Tibial nerve (tissue), 4 donors: ENCODE measurements at regions not wholly inside any gene's neighbourhood (a gene's known extent, or its start where the extent isn't known, plus 50 kb on each side); places are given as distances from the start of the nearest gene placed in this dataset.

Experiments
- DNase-seq, 2 donors: peaks; one replicate each; pipeline ENCODE4 v3.0.0-alpha.2; 2019; ENCODE audit warnings: low spot score in 2 of 2
- H3K27ac ChIP-seq, 4 donors: fragments of 200-600 bp; sonication (generic) in 3 of 4; one replicate each; pipeline ENCODE4 v1.5.1; 2017 to 2019; ENCODE audit warnings: mild to moderate bottlenecking in 1 of 4
- H3K27me3 ChIP-seq, 2 donors: fragments of 200-600 bp; sonication (generic) in 1 of 2; one replicate each; pipeline versions ENCODE4 v1.5.1 to v1.6.0; 2017 to 2019
- H3K36me3 ChIP-seq, 3 donors: fragments of 200-600 bp; sonication (generic); one replicate each; pipeline ENCODE4 v1.5.1; 2018 to 2019
- H3K4me1 ChIP-seq, 4 donors: fragments of 200-600 bp; sonication (generic) in 3 of 4; one replicate each; pipeline ENCODE4 v1.5.1; 2017 to 2019
- H3K4me3 ChIP-seq, 4 donors: fragments of 200-600 bp; sonication (generic) in 3 of 4; one replicate each; pipeline ENCODE4 v1.5.1; 2017 to 2019; ENCODE audit warnings: mild to moderate bottlenecking in 1 of 4, moderate library complexity in 1 of 4
- H3K9me3 ChIP-seq, 4 donors: fragments of 200-600 bp; sonication (generic) in 3 of 4; one replicate each; pipeline ENCODE4 v1.5.1; 2017 to 2019
- EP300 ChIP-seq, 2 donors: sonication (generic); formaldehyde crosslinking; IDR thresholded peaks; one replicate each; pipeline ENCODE4 v1.6.1; 2017; ENCODE audit warnings: antibody characterized with exemption in 2 of 2, mild to moderate bottlenecking in 1 of 2
- POLR2A ChIP-seq, 2 donors: fragments of 450-650 bp; IDR thresholded peaks; one replicate each; pipeline ENCODE4 v1.6.1; 2017; ENCODE audit warnings: antibody characterized with exemption in 2 of 2, mild to moderate bottlenecking in 2 of 2, moderate library complexity in 2 of 2
- WGBS, 2 donors: methylation state at CpG; one replicate each; pipeline ENCODE4 v1.1.5; 2018; 5-methylcytosine and 5-hydroxymethylcytosine counted together
- TF ChIP-seq, protein P1 (sequence below), 5 experiments: fragments of 200-600 bp in 3 of 5; fragments of 450-650 bp in 2 of 5; sonication (generic) in 3 of 5; IDR thresholded peaks; one replicate each; pipeline ENCODE4 v1.5.1; 2016 to 2019; ENCODE audit warnings: antibody characterized with exemption in 5 of 5, mild to moderate bottlenecking in 3 of 5, moderate library complexity in 2 of 5

DNA sequence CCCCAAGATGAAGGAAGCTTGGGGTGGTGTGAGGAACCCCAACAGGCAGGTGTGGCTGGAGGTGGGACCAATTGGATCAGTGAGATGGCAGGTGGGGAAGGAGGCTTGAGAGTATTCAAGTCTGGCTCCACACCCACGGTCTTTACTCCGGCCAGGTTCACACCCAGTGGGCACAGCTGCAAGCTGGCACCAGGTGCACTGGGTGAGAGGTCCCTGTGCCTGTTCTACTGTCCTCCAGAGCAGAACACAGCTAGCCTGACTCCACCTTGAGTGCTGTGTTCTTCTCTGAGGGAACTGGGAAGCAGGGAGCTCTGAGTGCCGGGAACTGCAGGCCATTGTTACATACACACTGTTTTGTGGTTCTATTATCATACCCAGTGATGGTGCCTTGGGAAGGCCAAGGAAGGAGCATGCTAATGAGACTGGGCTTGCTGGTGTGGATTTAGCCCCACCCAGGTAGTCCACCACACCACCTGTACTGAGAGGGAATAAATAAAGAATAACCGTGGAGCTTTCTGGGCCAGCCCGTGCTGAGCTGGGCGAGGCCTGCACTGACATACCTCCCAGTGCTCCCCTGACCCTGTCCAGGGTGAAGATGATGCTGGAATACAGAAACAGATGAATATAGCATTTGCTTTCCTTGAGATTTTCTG is 93.4 kb downstream of the ABHD5 start:
- H3K27ac ChIP-seq, result no peak overlapping the region
- no peak for DNase-seq
- H3K4me1 ChIP-seq, result no peaks in the 10 kb centered on the region
- H3K4me3 ChIP-seq, result no peak overlapping the region
- no peaks in the 10 kb centered on the region for H3K9me3 ChIP-seq
- WGBS, 2 donors, result 86 to 93% methylated on average over 6 of the region's 6 CpGs
- TF ChIP-seq, protein P1, sequence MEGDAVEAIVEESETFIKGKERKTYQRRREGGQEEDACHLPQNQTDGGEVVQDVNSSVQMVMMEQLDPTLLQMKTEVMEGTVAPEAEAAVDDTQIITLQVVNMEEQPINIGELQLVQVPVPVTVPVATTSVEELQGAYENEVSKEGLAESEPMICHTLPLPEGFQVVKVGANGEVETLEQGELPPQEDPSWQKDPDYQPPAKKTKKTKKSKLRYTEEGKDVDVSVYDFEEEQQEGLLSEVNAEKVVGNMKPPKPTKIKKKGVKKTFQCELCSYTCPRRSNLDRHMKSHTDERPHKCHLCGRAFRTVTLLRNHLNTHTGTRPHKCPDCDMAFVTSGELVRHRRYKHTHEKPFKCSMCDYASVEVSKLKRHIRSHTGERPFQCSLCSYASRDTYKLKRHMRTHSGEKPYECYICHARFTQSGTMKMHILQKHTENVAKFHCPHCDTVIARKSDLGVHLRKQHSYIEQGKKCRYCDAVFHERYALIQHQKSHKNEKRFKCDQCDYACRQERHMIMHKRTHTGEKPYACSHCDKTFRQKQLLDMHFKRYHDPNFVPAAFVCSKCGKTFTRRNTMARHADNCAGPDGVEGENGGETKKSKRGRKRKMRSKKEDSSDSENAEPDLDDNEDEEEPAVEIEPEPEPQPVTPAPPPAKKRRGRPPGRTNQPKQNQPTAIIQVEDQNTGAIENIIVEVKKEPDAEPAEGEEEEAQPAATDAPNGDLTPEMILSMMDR (IDR thresholded peaks at IDR 0.05), result no peak
- TF ChIP-seq POLR2A (IDR thresholded peaks at IDR 0.05) (no peak), EP300 (IDR thresholded peaks at IDR 0.05) (no peak)
- no peaks in the 10 kb centered on the region for H3K36me3 ChIP-seq
- H3K27me3 ChIP-seq, result no peaks in the 10 kb centered on the region

DNA sequence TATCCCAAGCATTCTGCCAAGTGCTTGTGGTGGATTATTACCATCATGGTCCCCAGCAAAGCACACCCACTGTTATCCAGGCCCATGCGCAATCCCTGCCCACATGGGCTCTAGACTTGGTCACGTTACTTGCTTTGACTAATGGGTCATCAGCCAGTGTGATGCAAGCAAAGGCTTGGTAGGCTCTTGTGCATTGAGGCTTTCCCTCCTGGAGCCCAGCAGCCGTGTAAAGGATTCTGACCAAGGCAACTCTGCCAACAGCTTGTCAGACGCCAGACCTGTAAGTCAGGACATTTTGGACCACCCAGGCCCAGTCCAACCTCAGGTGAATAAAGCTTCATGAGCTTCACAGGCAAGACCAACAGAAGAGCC is 93.9 kb downstream of the ABHD5 start:
- no peaks in the 10 kb centered on the region for H3K4me1 ChIP-seq
- H3K4me3 ChIP-seq, result no peak overlapping the region
- no peaks in the 10 kb centered on the region for H3K27me3 ChIP-seq
- DNase-seq, result no peak
- no peaks in the 10 kb centered on the region for H3K36me3 ChIP-seq
- 76 to 83% methylated on average over 3 of the region's 4 CpGs for WGBS, 2 donors
- no peak overlapping the region for H3K27ac ChIP-seq
- TF ChIP-seq POLR2A (IDR thresholded peaks at IDR 0.05) (no peak), EP300 (IDR thresholded peaks at IDR 0.05) (no peak)
- TF ChIP-seq, protein P1 (IDR thresholded peaks at IDR 0.05), result no peak
- H3K9me3 ChIP-seq, result no peaks in the 10 kb centered on the region

DNA sequence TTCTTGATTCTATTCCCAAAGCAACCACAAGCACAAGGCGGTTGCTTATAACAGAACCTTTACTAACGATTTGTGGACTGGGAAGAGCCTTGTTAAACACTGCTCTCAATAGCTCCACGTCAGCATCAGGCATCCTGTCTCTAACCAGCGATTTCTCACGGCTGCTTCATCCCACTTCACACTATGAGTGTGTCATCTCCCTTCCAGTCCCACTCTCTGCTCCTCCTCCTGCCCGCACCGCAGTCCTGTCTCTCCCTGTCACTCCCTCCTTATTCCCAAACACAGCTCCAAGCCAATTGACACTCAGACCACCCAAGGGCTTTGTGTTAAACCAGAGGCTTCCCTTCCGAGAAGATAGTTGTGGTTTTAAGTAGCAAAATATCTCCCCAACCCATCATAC is 94.8 kb downstream of the ABHD5 start:
- H3K4me1 ChIP-seq, result no peaks in the 10 kb centered on the region
- no peak overlapping the region for H3K27ac ChIP-seq
- no peak for TF ChIP-seq EP300 (IDR thresholded peaks at IDR 0.05)
- TF ChIP-seq, protein P1 (IDR thresholded peaks at IDR 0.05), result no peak
- no peak for TF ChIP-seq POLR2A (IDR thresholded peaks at IDR 0.05)
- WGBS, 2 donors, result 51 to 53% methylated on average over 8 of the region's 8 CpGs
- no peak overlapping the region for H3K4me3 ChIP-seq
- H3K27me3 ChIP-seq, result no peaks in the 10 kb centered on the region
- H3K36me3 ChIP-seq, result no peaks in the 10 kb centered on the region
- no peak for DNase-seq
- H3K9me3 ChIP-seq, result no peaks in the 10 kb centered on the region

DNA sequence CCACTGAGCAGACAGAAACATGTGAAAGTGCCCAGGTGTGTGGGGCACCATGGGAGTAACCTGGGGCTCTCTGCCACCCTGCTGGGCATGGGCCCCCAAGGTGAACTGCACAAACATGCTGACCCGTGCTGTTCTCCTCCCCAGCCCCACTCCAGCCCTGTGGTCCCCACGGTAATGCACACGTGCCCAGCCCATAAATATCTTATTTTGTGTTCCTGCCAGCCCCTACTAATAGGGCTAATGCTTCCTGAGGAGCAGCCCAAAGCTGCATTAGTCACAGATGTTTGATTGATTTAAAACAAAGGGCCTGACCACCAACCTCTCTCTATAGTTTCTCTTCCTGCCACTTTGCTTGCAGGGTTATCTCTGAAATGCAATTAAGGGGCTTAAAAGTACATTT is 95.4 kb downstream of the ABHD5 start:
- 6 to 22% methylated on average over 3 of the region's 3 CpGs for WGBS, 2 donors
- TF ChIP-seq, protein P1 (IDR thresholded peaks at IDR 0.05), result no peak
- TF ChIP-seq POLR2A (IDR thresholded peaks at IDR 0.05), result no peak

DNA sequence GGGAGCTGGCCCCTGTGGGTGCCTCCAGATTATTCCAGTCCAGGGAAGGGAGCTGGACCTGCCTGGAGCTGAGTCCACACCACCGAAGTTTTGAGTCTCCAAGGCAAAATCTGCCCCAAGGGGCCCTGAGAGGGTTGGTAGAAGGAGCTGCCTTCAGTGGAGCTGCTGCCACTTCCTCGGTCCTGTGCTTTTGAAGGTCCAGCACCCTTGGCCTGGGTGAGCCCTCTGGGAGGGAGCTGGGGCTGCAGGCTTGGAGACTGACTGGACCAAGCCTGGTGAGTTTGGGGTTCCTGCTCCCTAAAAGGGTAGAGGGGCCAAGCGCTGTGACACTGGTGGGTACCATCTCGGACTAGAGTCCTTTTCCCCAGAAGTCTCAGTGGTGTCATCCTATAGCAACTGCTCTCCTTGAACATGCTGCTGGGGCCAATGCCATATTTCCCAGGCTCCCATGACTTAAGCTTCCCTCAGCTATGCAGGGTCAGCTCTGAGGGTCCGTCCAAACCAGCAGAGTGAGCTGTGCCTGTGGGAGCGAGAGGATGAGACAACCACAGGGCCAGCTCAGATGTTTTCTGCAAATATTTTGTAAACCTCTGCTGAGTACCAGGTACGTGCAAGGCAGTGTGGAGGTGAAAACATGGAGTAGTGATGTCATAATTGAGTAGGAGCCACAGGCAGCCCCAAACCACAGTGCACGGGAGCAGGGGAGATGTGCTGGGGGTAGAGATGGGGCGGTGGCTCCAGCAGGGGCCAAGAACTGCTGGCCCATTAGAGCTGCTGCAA is 96.0 kb downstream of the ABHD5 start:
- Histone ChIP-seq H3K27me3 (no peaks in the 10 kb centered on the region), H3K36me3 (no peaks in the 10 kb centered on the region), H3K27ac (no peak overlapping the region), H3K4me1 (no peaks in the 10 kb centered on the region), H3K4me3 (no peak overlapping the region), H3K9me3 (no peaks in the 10 kb centered on the region)
- TF ChIP-seq, protein P1 (IDR thresholded peaks at IDR 0.05), result no peak
- TF ChIP-seq EP300 (IDR thresholded peaks at IDR 0.05) (no peak), POLR2A (IDR thresholded peaks at IDR 0.05) (no peak)
- WGBS, 2 donors, result 72 to 73% methylated on average over 8 to 9 of the region's 9 CpGs
- DNase-seq, result no peak

More for the DNA sequence above, 95.4 kb downstream of the ABHD5 start:
- no peaks in the 10 kb centered on the region for H3K9me3 ChIP-seq
- H3K4me1 ChIP-seq, result no peaks in the 10 kb centered on the region
- no peak overlapping the region for H3K4me3 ChIP-seq
- H3K36me3 ChIP-seq, result no peaks in the 10 kb centered on the region
- H3K27ac ChIP-seq, result no peak overlapping the region
- DNase-seq, result no peak
- H3K27me3 ChIP-seq, result no peaks in the 10 kb centered on the region
